GM21360 (cell line): ENCODE measurements at regions not wholly inside any gene's neighbourhood (a gene's known extent, or its start where the extent isn't known, plus 50 kb on each side); places are given as distances from the start of the nearest gene placed in this dataset.
"Not testable (repeated sequence)": the region's sequence is repeated elsewhere in the genome, so short reads cannot be mapped to it uniquely, and the experiment has no call there.

Experiments
- ATAC-seq: cut with Tn5 transposase; IDR thresholded peaks from one replicate; pipeline ENCODE4 v1.9.1; 2021; ENCODE audit warnings: mild to moderate bottlenecking, moderate library complexity; ENCODE audit not compliant: unreplicated experiment

- ATAC-seq, result not testable (repeated sequence)
Observed at GRCh38 chr14:105691321-105692109, 165.1 kb downstream of the TMEM121 start.

- not testable (repeated sequence) for ATAC-seq
Observed at GRCh38 chr14:105692110-105692685, 165.8 kb downstream of the TMEM121 start.

GRCh38 chr14:105694961-105695360, 168.6 kb downstream of the TMEM121 start:
- ATAC-seq, result no peak

GRCh38 chr14:105696388-105696787, 170.0 kb downstream of the TMEM121 start:
- peak; percentile 42 for ATAC-seq

GRCh38 chr14:105697414-105697813, 171.0 kb downstream of the TMEM121 start:
- ATAC-seq, result not testable (repeated sequence)

GRCh38 chr14:105697955-105698354, 171.6 kb downstream of the TMEM121 start:
- not testable (repeated sequence) for ATAC-seq

- ATAC-seq, result not testable (repeated sequence)
Observed at GRCh38 chr14:105698940-105699556, 172.7 kb downstream of the TMEM121 start.

GRCh38 chr14:105699706-105700105, 173.3 kb downstream of the TMEM121 start:
- not testable (repeated sequence) for ATAC-seq

- ATAC-seq, result not testable (repeated sequence)
Observed at GRCh38 chr14:105700146-105700545, 173.8 kb downstream of the TMEM121 start.

- peak; percentile 33 for ATAC-seq
Observed at GRCh38 chr14:105700622-105701288, 174.4 kb downstream of the TMEM121 start.

- ATAC-seq, result no peak
Observed at GRCh38 chr14:105701456-105702274, 175.3 kb downstream of the TMEM121 start.

GRCh38 chr14:105702275-105702817, 176.0 kb downstream of the TMEM121 start:
- ATAC-seq, result no peak

GRCh38 chr14:105703044-105703665, 176.8 kb downstream of the TMEM121 start:
- ATAC-seq, result not testable (repeated sequence)

GRCh38 chr14:105704091-105704490, 177.7 kb downstream of the TMEM121 start:
- not testable (repeated sequence) for ATAC-seq

- not testable (repeated sequence) for ATAC-seq
Observed at GRCh38 chr14:105704492-105704891, 178.1 kb downstream of the TMEM121 start.

GRCh38 chr14:105705512-105705861, 179.1 kb downstream of the TMEM121 start:
- ATAC-seq, result not testable (repeated sequence)

- ATAC-seq, result not testable (repeated sequence)
Observed at GRCh38 chr14:105705862-105706700, 179.7 kb downstream of the TMEM121 start.

- not testable (repeated sequence) for ATAC-seq
Observed at GRCh38 chr14:105706701-105707019, 180.3 kb downstream of the TMEM121 start.

- not testable (repeated sequence) for ATAC-seq
Observed at GRCh38 chr14:105707099-105707498, 180.7 kb downstream of the TMEM121 start.
